HL-60 (cell line): ENCODE measurements at regions not wholly inside any gene's neighbourhood (a gene's known extent, or its start where the extent isn't known, plus 50 kb on each side); places are given as distances from the start of the nearest gene placed in this dataset.

ENCODE experiments used
- DNase-seq, 2 experiments: peaks; one replicate each; pipeline ENCODE4 v3.0.0-alpha.2; 2010 to 2020; ENCODE audit warnings: low read depth in 1 of 2, low spot score in 1 of 2
- H3K27ac ChIP-seq: fragments of 250-450 bp; sonication (Bioruptor Pico); replicated peaks from 2 replicates; pipeline ENCODE4 v1.5.1; 2020; ENCODE audit warnings: mild to moderate bottlenecking, moderate library complexity
- H3K27me3 ChIP-seq: fragments of 250-450 bp; sonication (Bioruptor Pico); 2 replicates; pipeline ENCODE4 v1.5.1; 2021; ENCODE audit warnings: mild to moderate bottlenecking, moderate library complexity; ENCODE audit not compliant: insufficient read depth, poor library complexity, severe bottlenecking
- H3K4me3 ChIP-seq: replicated peaks from 2 replicates; pipeline ENCODE4 v1.5.1; 2011; ENCODE audit warnings: mild to moderate bottlenecking, control low read depth, low read length; ENCODE audit not compliant: insufficient read depth
- GABPA ChIP-seq: IDR thresholded peaks from 2 replicates; pipeline ENCODE4 v1.6.1; 2012; ENCODE audit warnings: low read depth
- POLR2AphosphoS5 ChIP-seq: IDR thresholded peaks from 2 replicates; pipeline ENCODE4 v1.6.1; 2012; ENCODE audit warnings: low read depth
- SPI1 ChIP-seq: IDR thresholded peaks from 2 replicates; pipeline ENCODE4 v1.6.1; 2012; ENCODE audit warnings: low read depth, mild to moderate bottlenecking, borderline replicate concordance
- TF ChIP-seq, protein P1 (sequence below): IDR thresholded peaks from one replicate; pipeline ENCODE4 v1.5.1; 2011; ENCODE audit warnings: low read length, control low read depth, inconsistent platforms; ENCODE audit not compliant: insufficient read depth
- TF ChIP-seq, protein P2 (sequence below): IDR thresholded peaks from 2 replicates; pipeline ENCODE4 v1.6.1; 2012; ENCODE audit warnings: low read depth; ENCODE audit not compliant: insufficient replicate concordance

DNA sequence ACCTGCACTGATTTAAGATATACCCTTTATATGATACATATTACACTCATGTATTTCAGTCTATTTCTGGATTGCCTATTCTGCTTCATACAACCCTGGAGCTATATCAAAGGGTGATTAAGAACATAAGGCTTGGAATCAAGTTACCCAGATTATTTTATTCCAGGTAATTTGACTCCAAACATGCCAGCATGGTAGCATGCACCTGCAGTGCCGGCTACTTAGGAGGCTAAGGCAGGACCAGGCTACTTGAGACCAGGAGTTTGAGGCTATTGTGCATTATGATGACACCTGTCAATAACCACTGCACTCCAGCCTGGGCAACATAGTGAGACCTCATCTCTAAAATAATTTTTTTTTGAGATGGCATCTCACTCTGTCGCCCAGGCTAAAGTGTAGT is 50.4 kb upstream of the NEO1 start:
- no peaks in the 10 kb centered on the region for H3K27me3 ChIP-seq

DNA sequence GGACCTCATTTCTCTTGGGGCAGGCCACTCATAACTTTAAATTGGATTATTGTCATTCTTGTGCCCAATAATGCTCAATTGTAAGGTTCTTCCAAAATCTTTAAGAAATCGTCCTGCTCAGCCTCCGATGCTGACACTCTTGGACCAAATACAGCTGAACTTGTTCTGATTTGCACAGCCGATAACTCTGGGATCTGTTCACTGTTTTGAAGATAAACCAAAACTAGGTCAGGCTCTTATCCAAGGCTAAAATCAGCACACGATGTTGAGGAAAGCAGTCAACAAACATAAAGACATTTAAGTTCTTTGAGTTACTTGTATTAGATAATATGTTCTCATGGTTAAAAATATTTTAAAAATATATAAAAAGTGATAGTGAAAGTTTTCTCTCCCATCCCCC is 52.0 kb upstream of the NEO1 start:
- no peak overlapping the region for H3K27ac ChIP-seq
- no peak for DNase-seq
- TF ChIP-seq, protein P1, sequence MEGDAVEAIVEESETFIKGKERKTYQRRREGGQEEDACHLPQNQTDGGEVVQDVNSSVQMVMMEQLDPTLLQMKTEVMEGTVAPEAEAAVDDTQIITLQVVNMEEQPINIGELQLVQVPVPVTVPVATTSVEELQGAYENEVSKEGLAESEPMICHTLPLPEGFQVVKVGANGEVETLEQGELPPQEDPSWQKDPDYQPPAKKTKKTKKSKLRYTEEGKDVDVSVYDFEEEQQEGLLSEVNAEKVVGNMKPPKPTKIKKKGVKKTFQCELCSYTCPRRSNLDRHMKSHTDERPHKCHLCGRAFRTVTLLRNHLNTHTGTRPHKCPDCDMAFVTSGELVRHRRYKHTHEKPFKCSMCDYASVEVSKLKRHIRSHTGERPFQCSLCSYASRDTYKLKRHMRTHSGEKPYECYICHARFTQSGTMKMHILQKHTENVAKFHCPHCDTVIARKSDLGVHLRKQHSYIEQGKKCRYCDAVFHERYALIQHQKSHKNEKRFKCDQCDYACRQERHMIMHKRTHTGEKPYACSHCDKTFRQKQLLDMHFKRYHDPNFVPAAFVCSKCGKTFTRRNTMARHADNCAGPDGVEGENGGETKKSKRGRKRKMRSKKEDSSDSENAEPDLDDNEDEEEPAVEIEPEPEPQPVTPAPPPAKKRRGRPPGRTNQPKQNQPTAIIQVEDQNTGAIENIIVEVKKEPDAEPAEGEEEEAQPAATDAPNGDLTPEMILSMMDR: no peak
- TF ChIP-seq POLR2AphosphoS5 (no peak), SPI1 (no peak), GABPA (no peak)
- TF ChIP-seq, protein P2, sequence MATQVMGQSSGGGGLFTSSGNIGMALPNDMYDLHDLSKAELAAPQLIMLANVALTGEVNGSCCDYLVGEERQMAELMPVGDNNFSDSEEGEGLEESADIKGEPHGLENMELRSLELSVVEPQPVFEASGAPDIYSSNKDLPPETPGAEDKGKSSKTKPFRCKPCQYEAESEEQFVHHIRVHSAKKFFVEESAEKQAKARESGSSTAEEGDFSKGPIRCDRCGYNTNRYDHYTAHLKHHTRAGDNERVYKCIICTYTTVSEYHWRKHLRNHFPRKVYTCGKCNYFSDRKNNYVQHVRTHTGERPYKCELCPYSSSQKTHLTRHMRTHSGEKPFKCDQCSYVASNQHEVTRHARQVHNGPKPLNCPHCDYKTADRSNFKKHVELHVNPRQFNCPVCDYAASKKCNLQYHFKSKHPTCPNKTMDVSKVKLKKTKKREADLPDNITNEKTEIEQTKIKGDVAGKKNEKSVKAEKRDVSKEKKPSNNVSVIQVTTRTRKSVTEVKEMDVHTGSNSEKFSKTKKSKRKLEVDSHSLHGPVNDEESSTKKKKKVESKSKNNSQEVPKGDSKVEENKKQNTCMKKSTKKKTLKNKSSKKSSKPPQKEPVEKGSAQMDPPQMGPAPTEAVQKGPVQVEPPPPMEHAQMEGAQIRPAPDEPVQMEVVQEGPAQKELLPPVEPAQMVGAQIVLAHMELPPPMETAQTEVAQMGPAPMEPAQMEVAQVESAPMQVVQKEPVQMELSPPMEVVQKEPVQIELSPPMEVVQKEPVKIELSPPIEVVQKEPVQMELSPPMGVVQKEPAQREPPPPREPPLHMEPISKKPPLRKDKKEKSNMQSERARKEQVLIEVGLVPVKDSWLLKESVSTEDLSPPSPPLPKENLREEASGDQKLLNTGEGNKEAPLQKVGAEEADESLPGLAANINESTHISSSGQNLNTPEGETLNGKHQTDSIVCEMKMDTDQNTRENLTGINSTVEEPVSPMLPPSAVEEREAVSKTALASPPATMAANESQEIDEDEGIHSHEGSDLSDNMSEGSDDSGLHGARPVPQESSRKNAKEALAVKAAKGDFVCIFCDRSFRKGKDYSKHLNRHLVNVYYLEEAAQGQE: no peak
- no peaks in the 10 kb centered on the region for H3K27me3 ChIP-seq
- H3K4me3 ChIP-seq: no peak overlapping the region

More for the DNA sequence above, 50.4 kb upstream of the NEO1 start:
- Histone ChIP-seq H3K4me3 (no peak overlapping the region), H3K27ac (no peak overlapping the region)
- TF ChIP-seq SPI1: no peak
- no peak for DNase-seq

DNA sequence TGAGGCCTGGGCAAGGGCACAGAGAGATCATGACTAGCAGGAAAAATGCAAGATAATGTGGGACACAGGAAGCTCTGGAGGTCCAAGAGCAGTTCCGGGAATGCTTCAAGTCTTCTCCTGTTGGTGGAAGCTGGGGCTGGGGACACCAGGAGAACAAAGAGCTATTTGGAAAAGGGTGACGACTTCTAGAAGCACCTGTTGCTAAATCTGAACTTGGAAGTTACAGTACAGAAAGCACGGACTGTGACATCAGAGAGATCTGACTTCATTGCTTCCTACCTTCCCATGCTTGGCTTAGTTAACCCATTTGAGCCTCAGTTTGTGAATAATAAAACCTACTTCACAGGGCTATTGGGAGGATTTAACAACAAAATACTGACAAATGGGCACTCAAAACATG is 52.7 kb upstream of the NEO1 start:
- no peak overlapping the region for H3K27ac ChIP-seq
- no peaks in the 10 kb centered on the region for H3K27me3 ChIP-seq
- no peak overlapping the region for H3K4me3 ChIP-seq
- DNase-seq: no peak
- TF ChIP-seq, protein P2: no peak
- TF ChIP-seq POLR2AphosphoS5 (no peak), GABPA (no peak), SPI1 (no peak)
- TF ChIP-seq, protein P1: no peak

DNA sequence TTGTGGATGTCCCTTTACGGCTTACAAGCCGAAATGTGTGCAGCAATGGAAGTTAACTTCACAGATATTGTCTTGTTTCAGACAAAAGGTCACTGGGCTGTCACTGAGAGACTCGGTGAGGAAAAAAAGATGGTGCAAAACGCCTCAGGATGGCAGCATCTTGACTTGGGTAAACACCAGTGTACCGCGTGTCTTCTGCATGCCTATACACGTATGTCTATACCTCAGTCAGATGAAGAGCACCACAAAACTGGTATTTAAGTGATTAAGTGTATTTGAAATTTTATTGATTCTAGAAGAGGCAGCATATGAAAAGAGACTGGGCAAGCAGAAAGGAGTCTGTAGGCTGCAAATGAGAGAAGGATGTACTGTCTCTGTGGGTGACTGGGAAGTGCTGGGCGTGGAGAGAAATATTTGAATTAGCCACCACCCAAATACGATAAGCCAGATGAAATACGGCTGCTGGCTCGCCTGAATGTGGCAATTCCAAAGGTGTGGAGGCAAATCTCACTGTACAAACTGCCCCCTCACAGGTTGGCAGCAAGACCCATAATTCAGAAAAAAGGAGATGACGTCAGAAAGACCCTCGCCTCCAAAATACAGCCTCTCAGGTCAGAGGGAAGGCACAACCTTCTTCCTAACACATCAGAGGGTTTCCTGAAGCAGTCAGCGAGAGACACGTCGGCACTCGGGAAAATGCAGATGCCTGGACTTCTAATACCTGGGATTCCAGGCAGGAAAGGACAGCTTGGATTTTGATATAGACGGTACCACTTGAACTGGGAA is 53.4 kb upstream of the NEO1 start:
- no peak for DNase-seq
- Histone ChIP-seq H3K4me3 (no peak overlapping the region), H3K27me3 (no peaks in the 10 kb centered on the region), H3K27ac (no peak overlapping the region)
- no peak for TF ChIP-seq GABPA

DNA sequence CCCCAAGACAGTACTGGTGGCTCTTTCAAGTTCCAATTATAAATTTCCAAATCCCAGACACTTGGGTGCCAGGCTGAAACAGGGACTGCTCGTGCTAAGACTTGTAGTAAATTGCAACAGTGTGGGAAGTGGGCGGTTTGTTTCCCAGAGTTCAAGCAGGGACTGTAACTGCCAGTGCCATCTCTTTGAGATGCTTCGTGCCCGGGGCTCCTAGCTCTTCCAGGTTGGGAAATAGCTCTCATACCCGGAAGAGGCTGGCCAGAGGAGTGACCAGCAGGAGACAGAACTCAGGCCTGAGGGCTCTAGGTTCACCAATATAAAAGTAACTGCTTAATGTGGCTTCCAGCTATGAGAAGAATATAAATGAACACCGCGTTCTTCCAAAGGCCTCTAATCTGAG is 54.0 kb upstream of the NEO1 start:
- Histone ChIP-seq H3K4me3 (no peak overlapping the region), H3K27me3 (no peaks in the 10 kb centered on the region), H3K27ac (no peak overlapping the region)
- no peak for DNase-seq
- TF ChIP-seq, protein P2: no peak
- no peak for TF ChIP-seq GABPA
- TF ChIP-seq SPI1: no peak
- TF ChIP-seq POLR2AphosphoS5: no peak
- TF ChIP-seq, protein P1: no peak
